Esophagus muscularis mucosa (tissue), 3 donors: ENCODE measurements at regions not wholly inside any gene's neighbourhood (a gene's known extent, or its start where the extent isn't known, plus 50 kb on each side); places are given as distances from the start of the nearest gene placed in this dataset.

Source experiments
- CTCF ChIP-seq, 3 experiments: fragments of 200-600 bp in 2 of 3; fragments of 450-650 bp in 1 of 3; sonication (generic) in 2 of 3; IDR thresholded peaks; one replicate each; pipeline ENCODE4 v1.5.1; 2017 to 2019; ENCODE audit warnings: antibody characterized with exemption in 3 of 3, mild to moderate bottlenecking in 2 of 3, moderate library complexity in 1 of 3
- POLR2A ChIP-seq: fragments of 450-650 bp; IDR thresholded peaks from one replicate; pipeline ENCODE4 v1.6.1; 2017; ENCODE audit warnings: antibody characterized with exemption, moderate library complexity, mild to moderate bottlenecking, low read depth

GRCh38 chr6:71481011-71481410, 192.4 kb downstream of the OGFRL1 start:
- TF ChIP-seq CTCF (IDR thresholded peaks at IDR 0.05) (no peak), POLR2A (no peak)
